ENCODE measurements at regions not wholly inside any gene's neighbourhood (a gene's known extent, or its start where the extent isn't known, plus 50 kb on each side); places are given as distances from the start of the nearest gene placed in this dataset.

GRCh38 chr19:31555634-31556215 is 206.5 kb upstream of the TSHZ3 start:
- TF ChIP-seq POLR2AphosphoS5 (IDR thresholded peaks at IDR 0.05): no peak
- TF ChIP-seq CTCF (IDR thresholded peaks at IDR 0.05): no peak
- TF ChIP-seq POLR2A (IDR thresholded peaks at IDR 0.05): no peak
- TF ChIP-seq EP300 (IDR thresholded peaks at IDR 0.05): no peak

All from upper lobe of left lung (tissue), 4 donors.